GM12891 (cell line): ENCODE measurements at regions not wholly inside any gene's neighbourhood (a gene's known extent, or its start where the extent isn't known, plus 50 kb on each side); places are given as distances from the start of the nearest gene placed in this dataset.

ENCODE experiments used
- DNase-seq: peaks from one replicate; pipeline ENCODE4 v3.0.0; 2011; ENCODE audit warnings: low spot score; ENCODE audit not compliant: insufficient read length
- FAIRE-seq: peaks from 2 replicates; lab custom pipeline; 2011; peaks lifted over from hg19 to GRCh38; lab: Jason Lieb, UNC
- PAX5 ChIP-seq: IDR thresholded peaks from 2 replicates; pipeline ENCODE4 v1.6.1; 2011; ENCODE audit warnings: low read length, moderate library complexity, mild to moderate bottlenecking; ENCODE audit not compliant: insufficient read depth, severe bottlenecking
- POLR2A ChIP-seq: IDR thresholded peaks from 2 replicates; pipeline ENCODE4 v1.6.1; 2011; ENCODE audit warnings: low read depth, low read length, control low read depth
- POLR2AphosphoS5 ChIP-seq: IDR thresholded peaks from 2 replicates; pipeline ENCODE4 v1.6.1; 2011; ENCODE audit warnings: low read depth, low read length, control low read depth
- POU2F2 ChIP-seq: IDR thresholded peaks from 2 replicates; pipeline ENCODE4 v1.6.1; 2011; ENCODE audit warnings: low read depth, mild to moderate bottlenecking, control low read depth, low read length, moderate library complexity
- SPI1 ChIP-seq: IDR thresholded peaks from 2 replicates; pipeline ENCODE4 v1.6.1; 2011; ENCODE audit warnings: low read depth, low read length, control low read depth
- TAF1 ChIP-seq: IDR thresholded peaks from 2 replicates; pipeline ENCODE4 v1.6.1; 2011; ENCODE audit warnings: low read depth, low read length, control low read depth

DNA sequence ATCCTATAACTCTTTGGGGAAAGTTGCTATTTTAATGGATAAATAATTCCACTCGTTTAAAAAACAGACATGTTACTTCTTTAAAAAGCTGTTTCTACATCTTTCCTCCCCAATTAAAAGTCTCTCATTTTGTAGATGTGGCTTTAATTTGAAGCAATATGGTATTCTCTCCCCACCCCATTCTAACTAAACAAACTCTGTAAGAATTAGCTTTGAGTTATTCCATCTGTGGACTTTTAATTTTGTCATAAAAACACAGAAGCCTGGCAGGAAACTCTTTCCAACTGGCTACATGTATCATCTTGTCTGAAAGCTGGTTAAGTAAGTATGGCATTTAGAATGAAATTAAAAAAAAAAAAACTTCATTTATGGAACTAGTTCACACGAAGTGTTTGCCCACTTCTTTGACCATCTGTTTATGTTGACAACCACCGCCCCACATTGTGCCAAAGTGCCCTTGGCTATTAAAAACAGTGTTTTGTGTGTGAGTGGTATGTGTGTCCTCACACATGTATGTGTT is 140.3 kb downstream of the NAA11 start:
- FAIRE-seq (no peak), DNase-seq (no peak)
- TF ChIP-seq SPI1 (no peak), POLR2A (no peak)

DNA sequence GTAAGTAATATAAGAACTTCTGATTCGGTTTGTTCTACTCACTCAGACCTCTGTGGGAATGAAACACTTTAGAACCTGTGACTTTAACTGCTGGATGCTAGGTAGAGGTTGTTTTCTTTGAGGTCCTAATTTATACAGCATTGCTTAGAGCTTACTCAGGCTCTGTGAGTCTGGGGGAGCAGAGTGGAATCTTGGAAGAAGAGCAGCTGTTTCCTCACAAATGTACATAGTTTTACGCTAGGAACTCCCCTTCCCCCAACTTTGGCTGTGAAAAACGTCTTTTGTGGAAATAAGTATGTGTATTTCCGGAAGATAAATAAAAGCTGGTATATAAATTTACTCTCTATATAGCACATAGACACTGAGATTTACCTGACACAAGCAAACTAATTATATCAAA is 141.4 kb downstream of the NAA11 start:
- FAIRE-seq = no peak
- TF ChIP-seq POLR2AphosphoS5 = no peak
- TF ChIP-seq POU2F2 = no peak
- no peak for TF ChIP-seq SPI1
- TF ChIP-seq PAX5 = no peak
- TF ChIP-seq TAF1 = no peak
- TF ChIP-seq POLR2A = no peak
- DNase-seq = no peak

DNA sequence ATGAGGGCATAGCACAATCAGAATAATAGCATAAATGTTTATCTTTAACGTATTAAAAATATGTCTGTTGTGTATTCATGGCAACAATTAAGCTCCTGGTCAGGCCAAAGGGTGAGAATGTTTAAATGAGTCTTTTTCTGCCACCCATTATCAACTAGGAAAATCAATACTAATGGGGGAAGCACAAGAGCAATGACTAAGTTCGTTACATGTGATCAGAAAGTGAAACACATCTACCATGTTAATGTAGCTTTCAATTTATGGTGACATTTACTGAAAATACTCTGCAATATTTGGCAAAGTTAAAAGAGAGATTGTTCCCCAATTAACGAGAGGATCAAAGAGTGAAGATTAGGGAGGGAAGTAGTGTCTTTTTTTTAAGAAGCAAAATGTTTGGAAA is 143.7 kb downstream of the NAA11 start:
- FAIRE-seq (no peak), DNase-seq (no peak)
- TF ChIP-seq TAF1 = no peak
- no peak for TF ChIP-seq SPI1
- no peak for TF ChIP-seq POU2F2
- no peak for TF ChIP-seq POLR2AphosphoS5

DNA sequence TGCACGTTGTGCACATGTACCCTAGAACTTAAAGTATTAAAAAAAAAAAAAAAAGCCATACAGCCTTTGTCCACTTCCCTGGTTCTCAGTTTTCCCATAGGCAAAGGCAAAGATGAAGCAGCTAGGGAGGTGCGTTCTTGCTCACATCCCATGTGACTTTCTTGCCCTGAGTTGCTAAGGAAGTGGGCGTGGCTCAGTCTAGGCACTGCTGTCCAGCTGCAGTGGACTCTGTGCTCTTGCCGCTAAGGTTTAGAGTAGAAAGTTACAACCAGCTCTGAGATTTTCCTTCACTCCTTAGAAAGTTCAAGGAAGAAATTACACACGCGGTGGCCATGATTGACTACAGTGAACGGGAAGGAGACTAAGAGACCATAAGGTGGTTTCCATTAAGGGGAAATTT is 144.7 kb downstream of the NAA11 start:
- DNase-seq = no peak
- no peak for TF ChIP-seq POLR2AphosphoS5
- no peak for TF ChIP-seq SPI1
- TF ChIP-seq TAF1 = no peak
- no peak for TF ChIP-seq POU2F2
- no peak for TF ChIP-seq PAX5
- no peak for TF ChIP-seq POLR2A
- no peak for FAIRE-seq

DNA sequence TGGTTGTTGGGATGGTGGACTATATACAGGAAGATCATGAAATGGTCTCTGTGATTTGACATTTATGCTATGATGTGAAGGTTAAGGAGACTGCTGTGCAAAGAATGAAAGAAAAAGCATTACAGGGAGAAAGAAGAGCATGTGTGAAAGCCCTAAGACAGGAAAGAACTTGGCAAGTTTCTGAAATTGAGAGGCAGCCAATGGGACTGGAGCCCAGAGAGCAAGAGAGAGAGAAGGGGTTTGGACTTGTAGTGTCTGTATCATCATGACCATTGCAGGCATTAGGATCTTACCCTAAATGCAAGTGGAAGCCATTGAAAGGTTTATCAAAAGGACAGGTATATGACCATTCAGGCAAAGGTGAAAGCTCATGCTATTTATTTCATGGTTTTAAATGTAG is 147.1 kb downstream of the NAA11 start:
- FAIRE-seq (no peak), DNase-seq (no peak)

DNA sequence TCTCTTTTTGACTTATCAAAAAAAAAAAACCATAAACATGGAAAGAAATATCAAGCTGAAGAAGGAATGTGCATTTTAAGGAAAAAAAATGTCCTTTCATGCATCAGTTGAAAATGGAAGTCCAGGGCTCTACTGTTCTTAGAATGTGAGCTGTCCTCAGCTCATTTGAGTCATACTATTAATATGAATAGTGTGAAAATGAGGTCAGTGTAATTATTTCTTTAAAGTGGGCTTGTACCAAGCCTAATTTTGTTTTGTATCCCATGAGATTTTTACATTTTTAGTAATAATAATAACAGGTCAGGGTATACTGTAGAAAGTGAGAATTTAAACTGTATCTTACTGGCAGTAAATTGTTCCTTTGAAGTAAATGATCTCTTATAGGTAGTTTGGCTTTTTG is 148.5 kb downstream of the NAA11 start:
- DNase-seq (no peak), FAIRE-seq (no peak)
- TF ChIP-seq POLR2AphosphoS5 (no peak), TAF1 (no peak), SPI1 (no peak), POLR2A (no peak), POU2F2 (no peak), PAX5 (no peak)

More for the DNA sequence above, 147.1 kb downstream of the NAA11 start:
- TF ChIP-seq POLR2A = no peak
- no peak for TF ChIP-seq POLR2AphosphoS5
- no peak for TF ChIP-seq PAX5
- no peak for TF ChIP-seq SPI1

DNA sequence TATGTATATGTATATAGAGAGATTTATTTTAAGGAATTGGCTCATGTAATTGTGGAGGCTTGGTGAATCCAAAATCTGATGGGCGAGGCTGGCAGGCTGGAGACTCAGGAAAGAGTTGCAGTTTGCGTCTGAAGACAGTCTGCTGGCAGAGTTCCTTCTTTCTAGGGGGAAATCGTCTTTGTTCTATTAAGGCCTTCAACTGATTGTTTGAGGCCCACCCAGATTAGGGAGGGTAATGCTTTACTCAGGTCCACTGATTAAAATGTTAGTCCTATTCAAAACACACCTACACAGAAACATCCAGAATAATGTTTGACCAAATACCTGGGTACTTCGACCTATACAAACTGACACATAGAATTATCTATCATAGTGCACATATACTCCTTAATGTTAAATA is 149.5 kb downstream of the NAA11 start:
- no peak for DNase-seq
- TF ChIP-seq TAF1 (no peak), SPI1 (no peak), POLR2A (no peak), POU2F2 (no peak), PAX5 (no peak), POLR2AphosphoS5 (no peak)
- FAIRE-seq = no peak

DNA sequence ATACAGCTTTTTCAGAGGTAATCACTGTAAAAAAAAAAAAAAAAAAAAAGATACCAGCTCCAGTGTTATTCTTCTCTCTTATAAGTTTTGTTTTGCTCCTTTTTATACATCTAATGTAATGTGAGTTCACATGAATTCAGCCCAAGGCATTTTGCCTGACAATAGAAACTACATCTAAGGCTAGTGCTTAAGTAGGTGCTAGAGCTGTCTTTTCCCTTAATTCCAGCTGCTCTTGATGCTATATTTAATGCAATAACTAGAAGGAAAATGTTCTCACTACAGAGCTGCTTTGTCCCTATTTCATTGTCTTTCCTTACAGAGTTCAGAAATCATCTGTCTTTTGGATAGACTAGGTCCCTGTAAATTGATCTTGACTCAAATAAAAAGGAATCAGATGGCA is 150.1 kb downstream of the NAA11 start:
- DNase-seq (no peak), FAIRE-seq (no peak)
- TF ChIP-seq PAX5 (no peak), POLR2A (no peak), TAF1 (no peak), POU2F2 (no peak), POLR2AphosphoS5 (no peak), SPI1 (no peak)

DNA sequence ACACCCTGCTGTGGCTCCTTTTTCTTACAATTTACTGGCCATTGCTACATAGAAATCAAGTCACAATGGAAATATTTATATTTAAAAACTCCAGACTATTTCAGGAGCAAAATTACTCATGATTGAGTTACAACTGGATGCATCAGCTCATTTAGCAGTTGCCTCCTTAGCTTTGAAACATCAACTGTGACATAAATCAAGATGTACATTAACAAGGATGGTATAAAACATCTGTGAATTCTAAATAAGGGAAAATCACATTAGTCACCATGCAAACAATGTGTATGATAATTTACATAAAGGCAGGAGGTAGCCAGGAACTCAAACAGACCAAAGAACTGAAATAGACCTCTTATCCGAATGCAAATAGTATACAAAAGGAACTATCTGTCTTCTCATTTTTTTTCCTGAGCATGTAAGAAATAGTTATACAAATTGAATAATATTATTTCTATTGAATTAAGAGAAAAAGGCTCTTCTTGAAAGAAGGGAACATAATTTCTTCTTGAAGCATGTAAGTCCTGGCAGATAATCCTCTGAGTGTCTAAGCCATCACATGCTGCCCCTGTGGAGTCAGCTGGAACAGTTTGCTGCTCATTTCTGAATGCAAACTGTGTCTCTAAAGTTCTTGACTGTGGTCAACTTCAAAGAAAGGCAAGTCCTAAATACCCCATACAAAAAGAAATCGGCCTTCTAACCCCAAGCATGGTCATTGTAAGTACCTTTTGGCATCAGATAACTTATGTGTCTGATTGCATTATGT is 151.2 kb downstream of the NAA11 start:
- DNase-seq (no peak), FAIRE-seq (no peak)
- TF ChIP-seq SPI1 (no peak), POLR2A (no peak), TAF1 (no peak), PAX5 (no peak), POU2F2 (no peak), POLR2AphosphoS5 (no peak)

DNA sequence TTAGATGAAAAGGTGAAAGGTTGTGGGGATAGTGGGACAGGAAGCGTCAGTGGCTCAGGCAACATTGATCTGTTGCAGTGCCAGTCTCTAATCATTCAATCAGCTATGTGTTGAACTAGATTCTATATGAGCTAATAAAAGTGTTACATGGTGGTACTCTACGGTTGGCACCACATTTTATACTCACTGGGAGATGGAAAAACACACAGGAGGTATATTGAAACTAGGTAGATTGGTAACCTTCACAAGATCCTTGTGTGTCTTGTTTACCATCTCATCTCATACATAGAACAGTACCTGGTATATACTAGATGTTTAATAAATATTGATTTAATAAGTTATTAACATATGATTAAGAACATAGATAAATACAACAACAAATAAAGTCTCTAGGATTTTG is 152.7 kb downstream of the NAA11 start:
- DNase-seq = no peak
- TF ChIP-seq TAF1 (no peak), POLR2A (no peak), SPI1 (no peak), POLR2AphosphoS5 (no peak), POU2F2 (no peak), PAX5 (no peak)
- FAIRE-seq = no peak
